Fibroblast of the aortic adventitia (primary cell): ENCODE measurements at regions not wholly inside any gene's neighbourhood (a gene's known extent, or its start where the extent isn't known, plus 50 kb on each side); places are given as distances from the start of the nearest gene placed in this dataset.

ENCODE experiments used
- DNase-seq: peaks from one replicate; pipeline ENCODE4 v3.0.0-alpha.2; 2010; ENCODE audit warnings: low read depth
- H3K4me3 ChIP-seq: 2 replicates; pipeline ENCODE4 v1.5.1; 2011; ENCODE audit warnings: low read depth, mild to moderate bottlenecking, control low read depth, low read length, moderate library complexity
- TF ChIP-seq, protein P1 (sequence below): IDR thresholded peaks from 2 replicates; pipeline ENCODE4 v1.5.1; 2011; ENCODE audit warnings: mild to moderate bottlenecking, low read length, control low read depth, inconsistent platforms; ENCODE audit not compliant: insufficient read depth

DNA sequence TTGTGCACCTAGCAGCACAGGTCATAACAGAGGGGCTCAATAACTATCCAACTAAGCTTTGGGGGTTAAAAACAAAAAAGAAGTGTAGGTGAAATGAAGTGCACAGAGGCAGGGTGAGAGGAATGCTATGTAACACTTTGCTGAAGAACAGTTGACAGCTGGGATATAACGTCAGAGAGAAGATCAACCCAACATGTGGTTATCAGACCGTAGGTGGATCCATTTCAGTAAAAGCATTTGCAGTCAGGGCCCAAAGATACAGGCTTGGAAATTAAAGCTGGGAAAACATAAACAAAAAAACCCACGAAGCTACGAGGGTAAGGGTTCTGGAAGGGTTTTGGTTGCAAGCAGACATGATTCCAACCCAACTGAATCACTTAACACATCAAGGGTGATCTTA lies 377.5 kb upstream of the NR2F2 start:
- DNase-seq = no peak
- no peak overlapping the region for H3K4me3 ChIP-seq
- TF ChIP-seq, protein P1, sequence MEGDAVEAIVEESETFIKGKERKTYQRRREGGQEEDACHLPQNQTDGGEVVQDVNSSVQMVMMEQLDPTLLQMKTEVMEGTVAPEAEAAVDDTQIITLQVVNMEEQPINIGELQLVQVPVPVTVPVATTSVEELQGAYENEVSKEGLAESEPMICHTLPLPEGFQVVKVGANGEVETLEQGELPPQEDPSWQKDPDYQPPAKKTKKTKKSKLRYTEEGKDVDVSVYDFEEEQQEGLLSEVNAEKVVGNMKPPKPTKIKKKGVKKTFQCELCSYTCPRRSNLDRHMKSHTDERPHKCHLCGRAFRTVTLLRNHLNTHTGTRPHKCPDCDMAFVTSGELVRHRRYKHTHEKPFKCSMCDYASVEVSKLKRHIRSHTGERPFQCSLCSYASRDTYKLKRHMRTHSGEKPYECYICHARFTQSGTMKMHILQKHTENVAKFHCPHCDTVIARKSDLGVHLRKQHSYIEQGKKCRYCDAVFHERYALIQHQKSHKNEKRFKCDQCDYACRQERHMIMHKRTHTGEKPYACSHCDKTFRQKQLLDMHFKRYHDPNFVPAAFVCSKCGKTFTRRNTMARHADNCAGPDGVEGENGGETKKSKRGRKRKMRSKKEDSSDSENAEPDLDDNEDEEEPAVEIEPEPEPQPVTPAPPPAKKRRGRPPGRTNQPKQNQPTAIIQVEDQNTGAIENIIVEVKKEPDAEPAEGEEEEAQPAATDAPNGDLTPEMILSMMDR = no peak

DNA sequence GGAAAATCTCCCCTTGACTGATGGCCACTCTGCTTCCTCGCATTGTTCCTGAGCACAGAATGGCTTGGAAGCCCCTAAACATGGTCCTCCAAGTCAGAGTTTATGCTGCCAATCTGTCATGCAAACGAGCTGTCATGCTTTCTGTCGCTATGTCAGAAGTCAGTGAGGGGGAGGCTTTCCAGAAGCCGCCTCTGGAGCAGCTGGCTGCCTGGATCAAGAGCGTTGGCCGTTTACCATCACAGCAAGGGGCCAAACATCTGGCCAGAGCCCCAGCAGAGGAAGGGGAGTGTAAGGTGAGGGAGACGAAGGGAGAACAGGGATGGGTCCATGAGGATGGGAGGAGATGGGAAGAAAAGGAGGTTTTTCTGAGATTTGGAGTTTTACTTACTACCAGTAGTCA lies 372.6 kb upstream of the NR2F2 start:
- H3K4me3 ChIP-seq = no peak overlapping the region
- TF ChIP-seq, protein P1 = no peak
- no peak for DNase-seq

DNA sequence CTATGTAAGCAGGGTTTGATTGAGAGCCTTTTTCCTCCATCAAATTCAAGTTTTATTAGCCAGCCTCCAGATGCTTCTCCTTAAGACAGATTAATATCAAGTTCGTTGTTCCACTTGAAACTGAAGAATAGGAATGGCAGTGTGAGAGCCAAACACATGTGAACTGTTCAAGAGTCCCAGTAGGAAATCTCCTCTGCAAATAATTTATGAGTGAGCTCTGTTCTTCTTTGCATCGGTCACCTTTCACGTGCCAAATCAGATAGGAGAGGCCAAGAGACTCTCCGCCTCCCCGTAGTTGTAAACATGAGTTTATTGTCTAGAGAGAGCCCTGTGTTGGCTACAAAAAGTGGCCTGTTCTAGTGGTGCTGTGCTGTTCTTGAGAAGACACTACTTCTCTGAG lies 372.1 kb upstream of the NR2F2 start:
- no peak overlapping the region for H3K4me3 ChIP-seq
- TF ChIP-seq, protein P1 = no peak
- no peak for DNase-seq

DNA sequence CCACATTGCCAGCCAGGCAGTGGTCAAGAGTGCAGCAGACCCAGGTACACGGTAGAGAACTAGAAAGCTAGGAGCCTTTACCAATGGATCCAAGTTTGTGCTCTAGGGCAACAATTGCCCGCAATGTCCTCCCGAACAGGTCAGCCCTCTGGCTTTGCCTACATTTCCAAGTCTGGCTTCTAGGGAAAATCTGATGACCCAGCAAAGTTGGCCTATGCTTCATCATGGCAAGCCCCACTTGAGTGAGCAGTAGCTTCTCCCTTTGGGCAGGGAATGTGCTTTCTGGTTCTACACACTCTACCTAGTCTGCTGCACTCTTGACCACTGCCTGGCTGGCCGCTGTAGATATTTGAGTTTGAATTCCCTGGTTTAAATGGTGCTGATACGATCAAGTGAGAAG lies 361.6 kb upstream of the NR2F2 start:
- TF ChIP-seq, protein P1 = no peak
- DNase-seq = no peak
- no peak overlapping the region for H3K4me3 ChIP-seq

DNA sequence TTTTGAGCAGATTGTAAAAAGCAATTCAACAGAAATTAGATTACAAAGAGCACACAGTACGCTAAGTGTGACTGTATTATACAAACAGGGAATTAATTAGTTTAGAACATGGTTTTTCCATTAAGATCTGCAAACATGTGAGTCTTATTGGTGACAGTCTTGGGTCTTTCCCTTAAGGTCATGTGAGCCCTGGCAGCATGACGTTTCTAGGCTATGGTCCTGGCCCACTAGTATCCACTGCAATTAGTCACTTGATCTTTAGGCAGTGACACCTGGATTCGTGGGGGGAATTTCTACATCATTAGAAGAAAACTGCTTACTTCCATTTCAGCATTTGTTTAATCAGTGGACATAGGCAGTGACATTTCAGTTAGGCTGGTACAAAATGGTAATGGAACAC lies 360.2 kb upstream of the NR2F2 start:
- TF ChIP-seq, protein P1 = no peak
- no peak overlapping the region for H3K4me3 ChIP-seq
- no peak for DNase-seq

DNA sequence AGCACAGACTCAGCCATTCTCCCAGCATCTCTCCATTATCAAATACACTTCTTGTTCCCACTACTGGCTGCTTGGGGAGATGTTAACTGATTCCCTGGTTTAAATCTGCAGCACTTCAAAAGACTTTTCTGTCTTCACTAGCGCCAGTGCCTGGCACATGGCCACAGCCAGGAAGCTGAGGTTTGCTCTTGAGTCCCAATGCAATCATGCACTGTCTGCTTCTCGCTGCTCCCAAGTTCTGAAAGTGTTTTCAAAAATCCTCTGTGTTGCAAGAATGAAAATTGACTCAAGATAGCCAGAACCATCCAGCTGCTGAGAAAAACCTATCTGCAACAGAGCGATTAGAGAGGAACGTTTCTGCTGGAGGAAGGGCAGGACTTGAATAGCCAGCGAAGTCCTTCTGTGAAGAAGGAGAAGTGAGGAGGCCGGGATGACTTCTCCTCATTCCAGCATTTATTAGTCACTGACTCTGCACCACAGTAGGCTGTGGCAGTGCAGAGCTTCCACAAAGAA lies 358.4 kb upstream of the NR2F2 start:
- H3K4me3 ChIP-seq = no peak overlapping the region
- DNase-seq = peak; percentile 80
- TF ChIP-seq, protein P1 = no peak

DNA sequence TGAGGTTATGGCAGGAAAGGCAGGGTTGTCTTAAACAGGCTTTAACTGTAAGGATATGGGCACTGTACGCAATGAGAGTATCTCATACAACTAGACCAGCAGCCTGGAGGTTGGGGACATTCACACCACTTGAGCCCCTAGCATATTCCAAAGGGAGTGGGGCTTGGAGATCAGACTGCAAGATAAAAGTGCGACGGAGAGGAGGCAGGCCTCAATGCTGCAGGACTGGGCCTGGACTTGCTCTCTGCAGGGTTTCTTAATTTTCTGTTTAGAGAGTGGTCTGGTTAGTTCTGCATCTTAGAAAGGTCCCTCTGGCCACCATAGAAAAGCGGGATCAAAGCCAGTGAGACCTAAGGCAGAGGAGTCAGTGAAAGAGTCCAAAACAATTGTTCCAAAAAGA lies 357.7 kb upstream of the NR2F2 start:
- TF ChIP-seq, protein P1 = no peak
- no peak for DNase-seq
- H3K4me3 ChIP-seq = no peak overlapping the region
